OCI-LY7 (cell line): ENCODE measurements at regions not wholly inside any gene's neighbourhood (a gene's known extent, or its start where the extent isn't known, plus 50 kb on each side); places are given as distances from the start of the nearest gene placed in this dataset.

Experiments used
- BruUV-seq: library from RNA; stranded (reverse); fragments of 400-500 nt; replicated peaks from 2 replicates; lab custom pipeline; 2021; lab: Mats Ljungman, UMichigan
- CTCF ChIA-PET: fragments of 300-600 bp; sonication (Branson Sonifier 250); formaldehyde crosslinking; loops from one replicate; lab custom pipeline; 2022; ENCODE audit warnings: antibody characterized with exemption; ENCODE audit not compliant: unreplicated experiment; lab: Charles Lee
- POLR2A ChIA-PET: fragments of 300-600 bp; sonication (Branson Sonifier 250); formaldehyde crosslinking; loops from one replicate; lab custom pipeline; 2022; ENCODE audit warnings: antibody characterized with exemption; lab: Charles Lee
- DNase-seq: peaks from one replicate; pipeline ENCODE4 v3.0.0-alpha.2; 2015; ENCODE audit warnings: low spot score
- H2AFZ ChIP-seq: fragments of 200-600 bp; sonication (generic), shearing (Covaris generic); 2 replicates; pipeline ENCODE4 v1.6.1; 2014; ENCODE audit warnings: mild to moderate bottlenecking, antibody characterized with exemption, low read length, moderate library complexity
- H3K27ac ChIP-seq: fragments of 200-600 bp; sonication (generic); 2 replicates; pipeline ENCODE4 v1.5.1; 2014; ENCODE audit warnings: mixed run types, low read depth, mild to moderate bottlenecking, moderate library complexity, low read length, inconsistent platforms; ENCODE audit not compliant: poor library complexity, severe bottlenecking
- H3K36me3 ChIP-seq: fragments of 200-600 bp; sonication (generic); 2 replicates; pipeline ENCODE4 v1.6.1; 2014; ENCODE audit warnings: mild to moderate bottlenecking, antibody characterized with exemption, low read length, moderate library complexity, mixed read lengths; ENCODE audit not compliant: insufficient read depth
- H3K4me1 ChIP-seq: fragments of 200-600 bp; sonication (generic); 2 replicates; pipeline ENCODE4 v1.5.1; 2014; ENCODE audit warnings: mild to moderate bottlenecking, low read length; ENCODE audit not compliant: insufficient read depth, poor library complexity, severe bottlenecking
- H3K4me2 ChIP-seq: fragments of 200-600 bp; sonication (generic); 2 replicates; pipeline ENCODE4 v1.6.1; 2014; ENCODE audit warnings: mild to moderate bottlenecking, low read length
- H3K4me3 ChIP-seq: fragments of 200-600 bp; sonication (generic); 2 replicates; pipeline ENCODE4 v1.5.1; 2014; ENCODE audit warnings: mild to moderate bottlenecking, low read depth, low read length; ENCODE audit not compliant: poor library complexity, severe bottlenecking
- H3K79me2 ChIP-seq: fragments of 200-600 bp; sonication (generic); 2 replicates; pipeline ENCODE4 v1.6.1; 2016; ENCODE audit warnings: low read depth, mild to moderate bottlenecking, low read length, moderate library complexity, mixed read lengths; ENCODE audit not compliant: insufficient read depth
- H3K9me2 ChIP-seq: fragments of 200-600 bp; sonication (generic); 2 replicates; pipeline ENCODE4 v1.6.1; 2016; ENCODE audit warnings: mild to moderate bottlenecking, low read length, mixed read lengths; ENCODE audit not compliant: insufficient read depth
- H3K9me3 ChIP-seq: fragments of 200-600 bp; sonication (generic); 2 replicates; pipeline ENCODE4 v1.6.1; 2014; ENCODE audit warnings: mild to moderate bottlenecking, mixed run types, low read length, mixed read lengths
- H4K20me1 ChIP-seq: fragments of 200-600 bp; sonication (generic); 2 replicates; pipeline ENCODE4 v1.6.1; 2014; ENCODE audit warnings: mild to moderate bottlenecking, antibody characterized with exemption, low read length, moderate library complexity, mixed read lengths; ENCODE audit not compliant: insufficient read depth
- EZH2phosphoT487 ChIP-seq: fragments of 200-600 bp; sonication (generic); IDR thresholded peaks from 2 replicates; pipeline ENCODE4 v1.6.1; 2018; ENCODE audit warnings: low read depth, borderline replicate concordance, mild to moderate bottlenecking, mixed run types, antibody characterized with exemption, low read length, moderate library complexity, mixed read lengths
- intact Hi-C: fragments of 100-400 bp; cut with micrococcal nuclease; formaldehyde crosslinking; loops from one replicate; pipeline ENCODE4 v1.10.0; 2022; ENCODE audit not compliant: unreplicated experiment
- TF ChIP-seq, protein P1 (sequence below): fragments of 200-600 bp; sonication (generic); conservative IDR thresholded peaks from 2 replicates; pipeline ENCODE4 v1.5.1; 2014; ENCODE audit warnings: mild to moderate bottlenecking, antibody characterized with exemption, low read length, moderate library complexity, mixed read lengths

DNA sequence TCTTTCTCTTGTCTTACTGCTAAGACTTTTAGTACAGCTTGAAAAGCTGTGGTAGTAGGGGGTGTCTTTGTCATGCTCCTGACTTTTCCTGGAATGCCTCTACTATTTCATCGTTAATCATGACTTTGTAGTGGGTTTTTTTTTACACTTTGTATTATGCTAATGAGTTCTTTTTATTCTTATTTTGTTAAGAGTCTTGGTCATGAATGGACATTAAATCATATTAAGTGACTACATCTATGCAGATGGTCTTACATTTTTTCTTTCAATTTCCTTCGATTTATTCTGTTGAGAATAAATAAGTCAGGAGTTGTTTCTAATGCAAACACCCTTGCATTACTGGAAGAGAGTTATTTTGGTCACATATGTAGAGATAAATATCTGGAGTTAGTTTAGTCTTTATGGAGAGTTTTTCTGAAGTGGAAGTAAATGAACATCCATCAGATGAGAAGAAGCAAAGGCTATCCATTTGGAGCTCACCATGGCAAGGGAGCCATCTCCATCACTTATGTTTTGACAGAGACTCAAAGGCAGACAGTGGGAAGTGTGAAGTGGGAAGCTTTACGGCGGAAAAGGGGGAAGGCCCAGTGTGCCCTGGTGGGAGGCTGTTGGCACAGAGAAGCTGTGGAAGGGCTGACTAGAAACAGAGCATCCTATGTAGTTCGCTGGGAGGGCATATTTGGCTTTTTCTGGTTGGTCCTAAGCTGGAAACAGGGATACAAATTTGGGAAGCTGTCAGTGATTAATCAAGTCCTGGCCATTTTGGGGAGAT, 73.1 kb upstream of the PRR23E start:
- no TSS peak for BruUV-seq
- H3K4me1 ChIP-seq: no peaks in the 10 kb centered on the region
- no peak for TF ChIP-seq EZH2phosphoT487
- TF ChIP-seq, protein P1, sequence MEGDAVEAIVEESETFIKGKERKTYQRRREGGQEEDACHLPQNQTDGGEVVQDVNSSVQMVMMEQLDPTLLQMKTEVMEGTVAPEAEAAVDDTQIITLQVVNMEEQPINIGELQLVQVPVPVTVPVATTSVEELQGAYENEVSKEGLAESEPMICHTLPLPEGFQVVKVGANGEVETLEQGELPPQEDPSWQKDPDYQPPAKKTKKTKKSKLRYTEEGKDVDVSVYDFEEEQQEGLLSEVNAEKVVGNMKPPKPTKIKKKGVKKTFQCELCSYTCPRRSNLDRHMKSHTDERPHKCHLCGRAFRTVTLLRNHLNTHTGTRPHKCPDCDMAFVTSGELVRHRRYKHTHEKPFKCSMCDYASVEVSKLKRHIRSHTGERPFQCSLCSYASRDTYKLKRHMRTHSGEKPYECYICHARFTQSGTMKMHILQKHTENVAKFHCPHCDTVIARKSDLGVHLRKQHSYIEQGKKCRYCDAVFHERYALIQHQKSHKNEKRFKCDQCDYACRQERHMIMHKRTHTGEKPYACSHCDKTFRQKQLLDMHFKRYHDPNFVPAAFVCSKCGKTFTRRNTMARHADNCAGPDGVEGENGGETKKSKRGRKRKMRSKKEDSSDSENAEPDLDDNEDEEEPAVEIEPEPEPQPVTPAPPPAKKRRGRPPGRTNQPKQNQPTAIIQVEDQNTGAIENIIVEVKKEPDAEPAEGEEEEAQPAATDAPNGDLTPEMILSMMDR: no peak
- no peaks in the 10 kb centered on the region for H3K9me3 ChIP-seq
- H2AFZ ChIP-seq: no peak overlapping the region
- H3K27ac ChIP-seq: no peak overlapping the region
- H3K4me3 ChIP-seq: no peak overlapping the region
- H3K9me2 ChIP-seq: no peaks in the 10 kb centered on the region
- ChIA-PET CTCF (no interaction called here), POLR2A (interaction anchor here (0.6 to 0.7 kb wide), 2 partner anchors 11 to 1636 kb away, joined by 3 read pairs; no protein-coding TSS in a partner anchor)
- intact Hi-C loops: no loop called here
- no peaks in the 10 kb centered on the region for H3K36me3 ChIP-seq
- DNase-seq: no peak
- no peaks in the 10 kb centered on the region for H3K79me2 ChIP-seq
- H4K20me1 ChIP-seq: no peaks in the 10 kb centered on the region
- H3K4me2 ChIP-seq: no peak overlapping the region

DNA sequence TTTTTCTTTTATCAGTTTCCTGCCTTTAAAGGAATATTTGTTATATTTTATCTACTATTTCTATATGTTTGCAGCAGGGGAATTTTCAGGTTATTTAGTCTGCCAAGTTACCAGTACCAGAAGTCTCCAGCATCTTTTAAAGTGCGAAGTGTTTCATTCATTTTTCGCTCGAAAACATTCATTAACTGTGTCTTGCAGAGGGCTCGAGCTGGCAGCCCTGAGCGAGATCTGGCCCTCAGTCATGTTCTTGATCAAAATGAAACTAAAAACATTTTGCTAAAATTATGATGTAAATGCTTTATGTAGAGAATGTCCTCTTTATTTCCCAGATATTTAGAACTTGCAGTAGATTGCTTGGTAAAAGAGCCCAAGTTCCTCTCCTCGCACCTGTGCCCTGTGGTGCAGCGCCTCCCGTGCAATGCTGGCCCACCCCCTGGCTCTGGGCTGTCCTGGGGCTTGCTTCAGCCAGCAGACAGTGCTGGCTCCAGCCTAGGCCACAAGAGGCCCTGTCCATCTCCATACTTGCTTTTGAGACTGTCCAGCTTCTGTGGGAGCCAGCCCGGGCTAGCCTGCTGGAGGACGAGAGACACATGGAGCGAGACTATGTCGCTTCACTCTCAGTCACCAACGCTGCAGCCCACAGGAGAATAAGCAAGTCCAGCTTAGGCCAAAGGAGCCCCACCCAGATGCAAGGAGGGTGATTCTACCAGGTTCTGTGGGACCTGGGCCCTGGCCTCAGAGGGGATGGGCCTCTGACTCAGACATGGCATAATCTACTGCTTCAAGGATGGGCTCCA, 71.9 kb upstream of the PRR23E start:
- H3K79me2 ChIP-seq: no peaks in the 10 kb centered on the region
- BruUV-seq: no TSS peak
- ChIA-PET POLR2A (no interaction called here), CTCF (no interaction called here)
- no peaks in the 10 kb centered on the region for H3K4me1 ChIP-seq
- intact Hi-C loops: no loop called here
- no peak overlapping the region for H3K4me2 ChIP-seq
- no peak overlapping the region for H3K27ac ChIP-seq
- no peak overlapping the region for H3K4me3 ChIP-seq
- no peaks in the 10 kb centered on the region for H3K9me2 ChIP-seq
- no peak for DNase-seq
- TF ChIP-seq, protein P1: no peak
- no peak for TF ChIP-seq EZH2phosphoT487
- no peaks in the 10 kb centered on the region for H4K20me1 ChIP-seq
- no peaks in the 10 kb centered on the region for H3K36me3 ChIP-seq
- no peak overlapping the region for H2AFZ ChIP-seq
- no peaks in the 10 kb centered on the region for H3K9me3 ChIP-seq

DNA sequence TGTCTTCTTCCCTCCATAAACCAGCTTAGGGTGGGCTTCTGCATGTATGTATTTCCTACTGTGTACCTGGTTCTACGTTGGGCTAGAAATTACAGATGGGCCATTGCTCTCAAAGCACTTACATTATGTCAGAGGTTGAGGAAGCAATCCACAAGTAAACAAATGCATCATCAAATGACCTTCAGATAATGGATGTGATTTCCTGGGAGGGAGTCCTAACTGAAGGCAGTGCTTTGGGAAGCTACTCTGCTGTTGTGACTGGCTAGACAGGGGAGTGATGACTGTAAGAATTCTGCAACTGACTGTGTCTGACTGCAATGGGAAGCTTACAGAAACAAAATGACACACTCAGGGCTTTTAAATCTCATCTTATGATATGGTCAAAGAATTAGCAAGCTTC, 71.0 kb upstream of the PRR23E start:
- TF ChIP-seq, protein P1: no peak
- TF ChIP-seq EZH2phosphoT487: no peak
- H3K36me3 ChIP-seq: no peaks in the 10 kb centered on the region
- H3K9me3 ChIP-seq: no peaks in the 10 kb centered on the region
- CTCF ChIA-PET: no interaction called here
- H3K27ac ChIP-seq: no peak overlapping the region
- H4K20me1 ChIP-seq: no peaks in the 10 kb centered on the region
- H3K79me2 ChIP-seq: no peaks in the 10 kb centered on the region
- intact Hi-C loops: no loop called here
- H3K4me2 ChIP-seq: no peak overlapping the region
- no peak overlapping the region for H3K4me3 ChIP-seq
- no peaks in the 10 kb centered on the region for H3K4me1 ChIP-seq
- BruUV-seq: no TSS peak
- DNase-seq: no peak
- H3K9me2 ChIP-seq: no peaks in the 10 kb centered on the region
- POLR2A ChIA-PET: no interaction called here
- no peak overlapping the region for H2AFZ ChIP-seq
